HepG2 (cell line): ENCODE measurements at regions not wholly inside any gene's neighbourhood (a gene's known extent, or its start where the extent isn't known, plus 50 kb on each side); places are given as distances from the start of the nearest gene placed in this dataset.

Experiments used
- ATAC-seq: fragments of 200-7000 bp; cut with Tn5 transposase; 3 replicates; pipeline ENCODE4 v1.9.1; 2020; ENCODE audit warnings: mild to moderate bottlenecking, moderate library complexity
- BruUV-seq: library from RNA; stranded (reverse); fragments of 400-500 nt; replicated peaks from 2 replicates; lab custom pipeline; 2021; lab: Mats Ljungman, UMichigan
- CTCF ChIA-PET: fragments of 300-600 bp; formaldehyde crosslinking; extraction: SDS; loops from one replicate; lab custom pipeline; 2021; ENCODE audit warnings: low total read pairs, inconsistent platforms, low intra/inter-chr PET ratio; lab: Yijun Ruan, JAX
- POLR2A ChIA-PET: fragments of 350-600 bp; sonication (Branson Sonifier 250); formaldehyde crosslinking; loops from one replicate; lab custom pipeline; 2020; ENCODE audit warnings: antibody characterized with exemption, inconsistent platforms; lab: Yijun Ruan, JAX
- DNase-seq: peaks from one replicate; pipeline ENCODE4 v3.0.0-alpha.2; 2015; ENCODE audit warnings: low spot score
- FAIRE-seq: peaks from 3 replicates; lab custom pipeline; 2011; peaks lifted over from hg19 to GRCh38; lab: Jason Lieb, UNC
- H2AFZ ChIP-seq: one replicate; pipeline ENCODE4 v1.6.1; 2011; ENCODE audit warnings: low read length, inconsistent platforms
- H3K27ac ChIP-seq: fragments of 300-600 bp; 3 replicates; pipeline ENCODE4 v1.8.0; 2011; ENCODE audit warnings: mixed run types, mild to moderate bottlenecking, mixed read lengths, low read length, inconsistent platforms; ENCODE audit not compliant: insufficient read depth; ENCODE audit errors: extremely low read length
- H3K27me3 ChIP-seq, 2 experiments: fragments of 200-600 bp in 1 of 2; 2 replicates in 1 of 2; 3 replicates in 1 of 2; pipeline versions ENCODE4 v1.6.0 to v1.8.0; 2011; ENCODE audit warnings: low read length in 2 of 2, mild to moderate bottlenecking in 2 of 2, moderate library complexity in 2 of 2, inconsistent platforms in 1 of 2; ENCODE audit not compliant: insufficient read depth in 2 of 2, control insufficient read depth in 1 of 2
- H3K36me3 ChIP-seq, 2 experiments: fragments of 200-600 bp in 1 of 2; replicated peaks in 1 of 2; 2 replicates in 1 of 2; 3 replicates in 1 of 2; pipeline versions ENCODE4 v1.5.1 to v1.8.0; 2011; ENCODE audit warnings: low read length in 2 of 2, inconsistent platforms in 1 of 2; ENCODE audit not compliant: insufficient read depth in 2 of 2, control insufficient read depth in 1 of 2
- H3K4me1 ChIP-seq: 2 replicates; pipeline ENCODE4 v1.5.1; 2012; ENCODE audit warnings: low read length, inconsistent platforms; ENCODE audit not compliant: insufficient read depth
- H3K4me2 ChIP-seq: 2 replicates; pipeline ENCODE4 v1.6.0; 2011; ENCODE audit warnings: low read depth, low read length, inconsistent platforms
- H3K4me3 ChIP-seq, 3 experiments: fragments of 200-600 bp in 1 of 3; sonication (generic), shearing (Covaris generic) in 1 of 3; replicated peaks in 1 of 3; 2 replicates each; pipeline ENCODE4 v1.5.1; 2011 to 2016; ENCODE audit warnings: low read length in 3 of 3, inconsistent platforms in 2 of 3, low read depth in 2 of 3, mild to moderate bottlenecking in 2 of 3, control low read depth in 1 of 3, mixed read lengths in 1 of 3; ENCODE audit not compliant: insufficient read depth in 1 of 3
- H3K79me2 ChIP-seq: one replicate; pipeline ENCODE4 v1.6.1; 2011; ENCODE audit warnings: low read length, inconsistent platforms; ENCODE audit not compliant: insufficient read depth
- H3K9ac ChIP-seq: 2 replicates; pipeline ENCODE4 v1.6.0; 2011; ENCODE audit warnings: mild to moderate bottlenecking, low read depth, low read length, inconsistent platforms; ENCODE audit not compliant: insufficient read depth
- H3K9me3 ChIP-seq: 2 replicates; pipeline ENCODE4 v1.5.1; 2012; ENCODE audit warnings: mild to moderate bottlenecking, low read length
- H4K20me1 ChIP-seq: 2 replicates; pipeline ENCODE4 v1.6.0; 2011; ENCODE audit warnings: inconsistent platforms, mild to moderate bottlenecking, low read length, moderate library complexity; ENCODE audit not compliant: insufficient read depth
- NR2C2 ChIP-seq: sonication (generic); formaldehyde crosslinking; IDR thresholded peaks from 2 replicates; pipeline ENCODE4 v1.4.0; 2020; ENCODE audit warnings: missing genetic modification reagents, mild to moderate bottlenecking, moderate library complexity, borderline replicate concordance
- ZNF264 ChIP-seq: sonication (generic); formaldehyde crosslinking; IDR thresholded peaks from 2 replicates; pipeline ENCODE4 v1.4.0; 2020; ENCODE audit warnings: missing genetic modification reagents
- ZNF674 ChIP-seq: sonication (generic); formaldehyde crosslinking; IDR thresholded peaks from 2 replicates; pipeline ENCODE4 v1.5.0; 2020; ENCODE audit warnings: low read depth, mild to moderate bottlenecking, missing genetic modification reagents
- WGBS: methylation state at CpG from one replicate; pipeline ENCODE4 v1.1.6; 2017; ENCODE audit warnings: low lambda C conversion rate; 5-methylcytosine and 5-hydroxymethylcytosine counted together
- in situ Hi-C: cut with HindIII; loops from 2 replicates; pipeline ENCODE4 v1.10.0; 2017; ENCODE audit warnings: low pct_unique_long_range_greater_than_20kb; ENCODE audit not compliant: extremely low pct_ligation_motif_present
- intact Hi-C: fragments of 100-400 bp; cut with micrococcal nuclease; formaldehyde crosslinking; loops from one replicate; pipeline ENCODE4 v1.10.0; 2022; ENCODE audit not compliant: unreplicated experiment
- TF ChIP-seq, protein P1 (sequence below): sonication (generic); formaldehyde crosslinking; conservative IDR thresholded peaks from 2 replicates; pipeline ENCODE4 v1.4.0; 2020; ENCODE audit warnings: missing genetic modification reagents
- TF ChIP-seq, protein P2 (sequence below): IDR thresholded peaks from 2 replicates; pipeline ENCODE4 v1.6.1; 2016; ENCODE audit warnings: mild to moderate bottlenecking, missing biosample characterization, missing genetic modification reagents
- TF ChIP-seq, protein P3 (sequence below): sonication (generic); formaldehyde crosslinking; IDR thresholded peaks from 2 replicates; pipeline ENCODE4 v1.4.0; 2020; ENCODE audit warnings: missing genetic modification reagents, low read depth, mild to moderate bottlenecking, borderline replicate concordance
- TF ChIP-seq, protein P4 (sequence below): sonication (generic); formaldehyde crosslinking; IDR thresholded peaks from 2 replicates; pipeline ENCODE4 v1.5.0; 2020; ENCODE audit warnings: mild to moderate bottlenecking, missing genetic modification reagents, moderate library complexity

DNA sequence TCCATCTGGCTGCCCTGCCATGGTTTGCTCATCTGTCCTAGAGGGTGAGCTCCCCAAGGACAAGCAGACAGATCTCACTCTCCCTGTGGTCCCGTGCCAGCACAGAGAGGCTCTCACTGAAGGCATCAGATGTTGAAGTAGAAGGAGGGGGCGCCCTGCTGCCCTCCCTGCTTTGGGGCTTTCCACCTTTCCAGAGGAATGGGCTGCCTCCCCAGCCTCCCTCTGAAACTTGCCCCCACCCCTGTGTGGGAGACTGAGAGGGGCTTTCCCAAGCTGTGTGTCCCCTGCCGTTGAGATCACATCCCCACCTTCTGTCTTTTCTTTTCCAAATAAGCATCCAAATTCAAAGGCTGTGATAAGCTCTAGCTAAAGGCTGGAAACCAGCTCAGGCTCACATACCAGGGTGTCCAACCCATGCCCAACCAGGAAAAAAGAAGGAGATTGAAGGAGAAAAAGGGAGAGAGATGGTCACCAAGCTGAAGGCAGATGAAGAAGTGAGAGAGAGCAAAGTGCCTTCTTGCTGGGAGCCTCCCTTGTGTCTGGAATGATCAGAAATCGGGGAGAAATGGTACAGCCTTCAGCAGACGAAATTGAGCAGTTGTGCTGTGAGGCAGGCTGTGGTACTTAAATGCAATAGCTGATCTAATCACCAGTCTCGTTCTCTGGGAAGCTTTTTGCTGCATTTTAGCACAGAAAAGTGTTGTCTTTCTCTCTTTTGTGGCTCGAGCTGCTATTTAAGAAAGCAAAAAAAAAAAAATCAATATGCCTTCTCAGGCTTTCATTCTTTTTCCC, 145.9 kb upstream of the LHX1 start:
- BruUV-seq = no TSS peak
- ChIA-PET CTCF (no interaction called here), POLR2A (no interaction called here)
- TF ChIP-seq, protein P1, sequence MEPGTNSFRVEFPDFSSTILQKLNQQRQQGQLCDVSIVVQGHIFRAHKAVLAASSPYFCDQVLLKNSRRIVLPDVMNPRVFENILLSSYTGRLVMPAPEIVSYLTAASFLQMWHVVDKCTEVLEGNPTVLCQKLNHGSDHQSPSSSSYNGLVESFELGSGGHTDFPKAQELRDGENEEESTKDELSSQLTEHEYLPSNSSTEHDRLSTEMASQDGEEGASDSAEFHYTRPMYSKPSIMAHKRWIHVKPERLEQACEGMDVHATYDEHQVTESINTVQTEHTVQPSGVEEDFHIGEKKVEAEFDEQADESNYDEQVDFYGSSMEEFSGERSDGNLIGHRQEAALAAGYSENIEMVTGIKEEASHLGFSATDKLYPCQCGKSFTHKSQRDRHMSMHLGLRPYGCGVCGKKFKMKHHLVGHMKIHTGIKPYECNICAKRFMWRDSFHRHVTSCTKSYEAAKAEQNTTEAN (CRISPR knock-in tag) = no peak
- TF ChIP-seq, protein P2, sequence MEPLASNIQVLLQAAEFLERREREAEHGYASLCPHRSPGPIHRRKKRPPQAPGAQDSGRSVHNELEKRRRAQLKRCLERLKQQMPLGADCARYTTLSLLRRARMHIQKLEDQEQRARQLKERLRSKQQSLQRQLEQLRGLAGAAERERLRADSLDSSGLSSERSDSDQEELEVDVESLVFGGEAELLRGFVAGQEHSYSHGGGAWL (CRISPR knock-in tag) = no peak
- H3K27ac ChIP-seq = no peak overlapping the region
- H2AFZ ChIP-seq = no peak overlapping the region
- no peak overlapping the region for H3K4me2 ChIP-seq
- in situ Hi-C loops = no loop called here
- H3K27me3 ChIP-seq = peaks cover 0 to 13% of the 10 kb centered on the region in 2 experiments; a peak in 2 of 5 replicates
- intact Hi-C loops = no loop called here
- H4K20me1 ChIP-seq = no peaks in the 10 kb centered on the region
- no peak overlapping the region for H3K4me3 ChIP-seq
- no peaks in the 10 kb centered on the region for H3K79me2 ChIP-seq
- FAIRE-seq (no peak), DNase-seq (no peak), ATAC-seq (no peak)
- H3K4me1 ChIP-seq = peaks cover 10% of the 10 kb centered on the region
- no peaks in the 10 kb centered on the region for H3K9me3 ChIP-seq
- no peaks in the 10 kb centered on the region for H3K36me3 ChIP-seq
- WGBS = 2% methylated on average over 6 of the region's 7 CpGs
- H3K9ac ChIP-seq = no peak overlapping the region

DNA sequence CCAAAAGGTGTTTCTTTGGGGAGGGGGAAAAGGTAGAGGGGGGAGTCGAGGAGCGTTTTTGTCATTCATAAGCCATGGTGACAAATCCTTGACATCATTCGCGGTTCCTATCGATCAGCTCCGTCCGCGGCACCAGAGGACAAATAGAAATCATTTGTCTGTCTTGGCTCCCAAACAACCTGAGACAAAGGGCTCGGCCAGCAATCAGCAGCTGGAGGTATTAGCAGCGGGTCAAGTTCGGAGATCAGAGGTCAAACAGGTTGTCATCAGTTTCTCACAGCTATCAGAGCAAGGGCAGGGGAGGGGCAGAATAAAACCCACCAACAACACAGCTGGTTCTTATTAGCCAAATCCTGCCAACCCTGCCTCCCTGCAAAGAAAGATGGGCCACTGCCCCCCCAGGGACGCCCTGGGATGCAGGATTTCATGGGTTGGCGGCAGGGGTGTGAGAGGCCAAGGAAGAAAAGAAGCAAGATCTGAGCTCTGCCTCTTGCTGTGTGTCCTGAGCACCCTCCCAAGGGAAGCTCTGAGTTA, 145.3 kb upstream of the LHX1 start:
- ChIA-PET CTCF (no interaction called here), POLR2A (no interaction called here)
- Histone ChIP-seq H3K4me3 (no peak overlapping the region), H2AFZ (no peak overlapping the region), H3K36me3 (no peaks in the 10 kb centered on the region), H3K4me2 (no peak overlapping the region), H3K9ac (no peak overlapping the region), H3K9me3 (no peaks in the 10 kb centered on the region), H3K27ac (no peak overlapping the region), H3K27me3 (peaks cover 0 to 13% of the 10 kb centered on the region in 2 experiments; a peak in 2 of 5 replicates), H4K20me1 (no peaks in the 10 kb centered on the region), H3K4me1 (peaks cover 10% of the 10 kb centered on the region), H3K79me2 (no peaks in the 10 kb centered on the region)
- BruUV-seq = no TSS peak
- in situ Hi-C loops (no loop called here), intact Hi-C loops (no loop called here)
- no peak for FAIRE-seq
- DNase-seq = no peak
- no peak for ATAC-seq
- WGBS = 3% methylated on average over 11 of the region's 13 CpGs
- TF ChIP-seq ZNF264 (CRISPR knock-in tag) (no peak), NR2C2 (CRISPR knock-in tag) (0 out of 2 replicates have a peak, but pooled peaks have one; percentile 17), ZNF674 (CRISPR knock-in tag) (no peak)
- TF ChIP-seq, protein P3, sequence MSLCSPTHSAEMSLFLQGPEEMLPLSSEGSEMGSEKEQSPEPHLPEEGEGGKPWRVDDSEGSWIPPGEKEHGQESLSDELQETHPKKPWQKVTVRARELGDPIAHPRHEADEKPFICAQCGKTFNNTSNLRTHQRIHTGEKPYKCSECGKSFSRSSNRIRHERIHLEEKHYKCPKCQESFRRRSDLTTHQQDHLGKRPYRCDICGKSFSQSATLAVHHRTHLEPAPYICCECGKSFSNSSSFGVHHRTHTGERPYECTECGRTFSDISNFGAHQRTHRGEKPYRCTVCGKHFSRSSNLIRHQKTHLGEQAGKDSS (CRISPR knock-in tag) = no peak
- TF ChIP-seq, protein P4, sequence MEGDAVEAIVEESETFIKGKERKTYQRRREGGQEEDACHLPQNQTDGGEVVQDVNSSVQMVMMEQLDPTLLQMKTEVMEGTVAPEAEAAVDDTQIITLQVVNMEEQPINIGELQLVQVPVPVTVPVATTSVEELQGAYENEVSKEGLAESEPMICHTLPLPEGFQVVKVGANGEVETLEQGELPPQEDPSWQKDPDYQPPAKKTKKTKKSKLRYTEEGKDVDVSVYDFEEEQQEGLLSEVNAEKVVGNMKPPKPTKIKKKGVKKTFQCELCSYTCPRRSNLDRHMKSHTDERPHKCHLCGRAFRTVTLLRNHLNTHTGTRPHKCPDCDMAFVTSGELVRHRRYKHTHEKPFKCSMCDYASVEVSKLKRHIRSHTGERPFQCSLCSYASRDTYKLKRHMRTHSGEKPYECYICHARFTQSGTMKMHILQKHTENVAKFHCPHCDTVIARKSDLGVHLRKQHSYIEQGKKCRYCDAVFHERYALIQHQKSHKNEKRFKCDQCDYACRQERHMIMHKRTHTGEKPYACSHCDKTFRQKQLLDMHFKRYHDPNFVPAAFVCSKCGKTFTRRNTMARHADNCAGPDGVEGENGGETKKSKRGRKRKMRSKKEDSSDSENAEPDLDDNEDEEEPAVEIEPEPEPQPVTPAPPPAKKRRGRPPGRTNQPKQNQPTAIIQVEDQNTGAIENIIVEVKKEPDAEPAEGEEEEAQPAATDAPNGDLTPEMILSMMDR (CRISPR knock-in tag) = no peak
